Fibroblast of peridontal ligament (primary cell): ENCODE measurements at regions not wholly inside any gene's neighbourhood (a gene's known extent, or its start where the extent isn't known, plus 50 kb on each side); places are given as distances from the start of the nearest gene placed in this dataset.

Source experiments
- DNase-seq: peaks from one replicate; pipeline ENCODE4 v3.0.0-alpha.2; 2010; ENCODE audit errors: extremely low read depth

GRCh38 chr7:35450456-35451214 lies 196.7 kb upstream of the TBX20 start:
- DNase-seq, result no peak

- no peak for DNase-seq
Measured at GRCh38 chr7:35448486-35448885, 194.6 kb upstream of the TBX20 start.

- no peak for DNase-seq
Measured at GRCh38 chr7:35446091-35446490, 192.2 kb upstream of the TBX20 start.

GRCh38 chr7:35437619-35438275 lies 183.8 kb upstream of the TBX20 start:
- DNase-seq, result no peak

GRCh38 chr7:35436452-35436851 lies 182.6 kb upstream of the TBX20 start:
- no peak for DNase-seq

GRCh38 chr7:35430547-35431153 lies 176.8 kb upstream of the TBX20 start:
- DNase-seq, result no peak

GRCh38 chr7:35424869-35425495 lies 171.1 kb upstream of the TBX20 start:
- peak; percentile 35 for DNase-seq

- no peak for DNase-seq
Measured at GRCh38 chr7:35424440-35424839, 170.5 kb upstream of the TBX20 start.

GRCh38 chr7:35422715-35423114 lies 168.8 kb upstream of the TBX20 start:
- DNase-seq, result no peak

GRCh38 chr7:35420656-35421055 lies 166.8 kb upstream of the TBX20 start:
- DNase-seq, result peak; percentile 2

- no peak for DNase-seq
Measured at GRCh38 chr7:35419391-35419755, 165.5 kb upstream of the TBX20 start.

- DNase-seq, result no peak
Measured at GRCh38 chr7:35418716-35419390, 165.0 kb upstream of the TBX20 start.

- DNase-seq, result no peak
Measured at GRCh38 chr7:35416568-35416967, 162.7 kb upstream of the TBX20 start.

GRCh38 chr7:35415411-35415822 lies 161.5 kb upstream of the TBX20 start:
- DNase-seq, result no peak

- no peak for DNase-seq
Measured at GRCh38 chr7:35411331-35411730, 157.4 kb upstream of the TBX20 start.

GRCh38 chr7:35405461-35405860 lies 151.6 kb upstream of the TBX20 start:
- no peak for DNase-seq

- no peak for DNase-seq
Measured at GRCh38 chr7:35401217-35401879, 147.4 kb upstream of the TBX20 start.

GRCh38 chr7:35399840-35400239 lies 145.9 kb upstream of the TBX20 start:
- DNase-seq, result no peak

- no peak for DNase-seq
Measured at GRCh38 chr7:35399216-35399615, 145.3 kb upstream of the TBX20 start.

- DNase-seq, result no peak
Measured at GRCh38 chr7:35398518-35398917, 144.6 kb upstream of the TBX20 start.

- DNase-seq, result no peak
Measured at GRCh38 chr7:35390146-35390545, 136.2 kb upstream of the TBX20 start.

- no peak for DNase-seq
Measured at GRCh38 chr7:35389636-35390035, 135.7 kb upstream of the TBX20 start.
